SHP77 treated with DMSO at 0.1 percent for 48 hours (cell line): ENCODE measurements at regions not wholly inside any gene's neighbourhood (a gene's known extent, or its start where the extent isn't known, plus 50 kb on each side); places are given as distances from the start of the nearest gene placed in this dataset.
"Not testable (repeated sequence)": the region's sequence is repeated elsewhere in the genome, so short reads cannot be mapped to it uniquely, and the experiment has no call there.

Experiments used
- DNase-seq: peaks from one replicate; lab custom pipeline; 2025; lab: John Stamatoyannopoulos, UW

GRCh38 chr7:10593080-10593479 is 380.6 kb upstream of the PHF14 start:
- DNase-seq: no peak

- DNase-seq: no peak
These were observed 376.8 kb upstream of the PHF14 start for GRCh38 chr7:10596827-10597226.

GRCh38 chr7:10604128-10604527 is 369.5 kb upstream of the PHF14 start:
- no peak for DNase-seq

- DNase-seq: no peak
These were observed 360.7 kb upstream of the PHF14 start for GRCh38 chr7:10612950-10613349.

- DNase-seq: no peak
These were observed 354.7 kb upstream of the PHF14 start for GRCh38 chr7:10618953-10619352.

GRCh38 chr7:10632712-10633111 is 341.0 kb upstream of the PHF14 start:
- DNase-seq: no peak

- DNase-seq: no peak
These were observed 339.4 kb upstream of the PHF14 start for GRCh38 chr7:10634239-10634638.

GRCh38 chr7:10637991-10638390 is 335.7 kb upstream of the PHF14 start:
- no peak for DNase-seq

GRCh38 chr7:10643545-10643944 is 330.1 kb upstream of the PHF14 start:
- DNase-seq: no peak

- no peak for DNase-seq
These were observed 328.8 kb upstream of the PHF14 start for GRCh38 chr7:10644849-10645248.

GRCh38 chr7:10646194-10646593 is 327.5 kb upstream of the PHF14 start:
- no peak for DNase-seq

GRCh38 chr7:10648289-10648688 is 325.4 kb upstream of the PHF14 start:
- DNase-seq: no peak

- not testable (repeated sequence) for DNase-seq
These were observed 324.6 kb upstream of the PHF14 start for GRCh38 chr7:10649120-10649519.

- DNase-seq: no peak
These were observed 318.6 kb upstream of the PHF14 start for GRCh38 chr7:10655031-10655430.

GRCh38 chr7:10657201-10657600 is 316.5 kb upstream of the PHF14 start:
- no peak for DNase-seq

GRCh38 chr7:10657837-10658236 is 315.8 kb upstream of the PHF14 start:
- no peak for DNase-seq

- no peak for DNase-seq
These were observed 311.2 kb upstream of the PHF14 start for GRCh38 chr7:10662491-10662890.

GRCh38 chr7:10662982-10663884 is 310.4 kb upstream of the PHF14 start:
- no peak for DNase-seq

- no peak for DNase-seq
These were observed 301.5 kb upstream of the PHF14 start for GRCh38 chr7:10672186-10672585.

- DNase-seq: peak; percentile 13
These were observed 296.5 kb upstream of the PHF14 start for GRCh38 chr7:10677211-10677610.

- no peak for DNase-seq
These were observed 295.9 kb upstream of the PHF14 start for GRCh38 chr7:10677668-10678232.

- no peak for DNase-seq
These were observed 289.1 kb upstream of the PHF14 start for GRCh38 chr7:10684606-10685005.

GRCh38 chr7:10685040-10685439 is 288.6 kb upstream of the PHF14 start:
- DNase-seq: peak; percentile 57

GRCh38 chr7:10688544-10688943 is 285.1 kb upstream of the PHF14 start:
- no peak for DNase-seq
